D721Med (cell line): ENCODE measurements at regions not wholly inside any gene's neighbourhood (a gene's known extent, or its start where the extent isn't known, plus 50 kb on each side); places are given as distances from the start of the nearest gene placed in this dataset.

Experiments
- DNase-seq: peaks from one replicate; pipeline ENCODE4 v3.0.0; 2011; ENCODE audit warnings: low spot score; ENCODE audit not compliant: insufficient read length
- FAIRE-seq: peaks from 2 replicates; lab custom pipeline; 2011; peaks lifted over from hg19 to GRCh38; lab: Jason Lieb, UNC
- CTCF ChIP-seq: IDR thresholded peaks from 2 replicates; pipeline ENCODE4 v1.5.1; 2012; ENCODE audit warnings: mild to moderate bottlenecking, control low read depth; ENCODE audit not compliant: insufficient read depth; ENCODE audit errors: missing control alignments

- FAIRE-seq (no peak), DNase-seq (no peak)
- TF ChIP-seq CTCF, result no peak
These were observed 55.1 kb upstream of the KDM7A start for GRCh38 chr7:140231771-140232491.

- FAIRE-seq, result no peak
- TF ChIP-seq CTCF, result no peak
- DNase-seq, result peak; percentile 67
These were observed 54.3 kb upstream of the KDM7A start for GRCh38 chr7:140230861-140231770.

- TF ChIP-seq CTCF, result no peak
- DNase-seq, result no peak
- FAIRE-seq, result no peak
These were observed 53.7 kb upstream of the KDM7A start for GRCh38 chr7:140230516-140230860.

GRCh38 chr7:140229591-140230515, 53.1 kb upstream of the KDM7A start:
- no peak for FAIRE-seq
- TF ChIP-seq CTCF, result no peak
- DNase-seq, result no peak

- FAIRE-seq (no peak), DNase-seq (no peak)
- no peak for TF ChIP-seq CTCF
These were observed 52.3 kb upstream of the KDM7A start for GRCh38 chr7:140229101-140229525.
